Heart right ventricle (tissue), 16 donors: ENCODE measurements at regions not wholly inside any gene's neighbourhood (a gene's known extent, or its start where the extent isn't known, plus 50 kb on each side); places are given as distances from the start of the nearest gene placed in this dataset.

Experiments used
- ATAC-seq, 8 donors: fragments of 200-7000 bp; cut with Tn5 transposase; one replicate each; pipeline ENCODE4 v1.9.1; 2020; ENCODE audit warnings: mild to moderate bottlenecking in 8 of 8, moderate library complexity in 8 of 8, moderate number of reproducible peaks in 1 of 8
- DNase-seq, 2 donors: peaks; one replicate each; pipeline ENCODE4 v3.0.0-alpha.2; 2020
- H3K27ac ChIP-seq, 10 donors: fragments of 200-600 bp; sonication (generic) in 2 of 10; one replicate each; pipeline versions ENCODE4 v1.5.0 to v1.8.0; 2020 to 2022; ENCODE audit warnings: mild to moderate bottlenecking in 3 of 10
- H3K27me3 ChIP-seq, 7 donors: fragments of 200-600 bp; one replicate each; pipeline ENCODE4 v1.8.0; 2021 to 2022; ENCODE audit warnings: mild to moderate bottlenecking in 2 of 7
- H3K36me3 ChIP-seq, 9 donors: fragments of 200-600 bp; sonication (generic) in 1 of 9; one replicate each; pipeline versions ENCODE4 v1.5.0 to v1.8.0; 2020 to 2022; ENCODE audit warnings: mild to moderate bottlenecking in 2 of 9
- H3K4me1 ChIP-seq, 9 donors: fragments of 200-600 bp; sonication (generic) in 1 of 9; one replicate each; pipeline versions ENCODE4 v1.5.0 to v1.8.0; 2020 to 2022; ENCODE audit warnings: mild to moderate bottlenecking in 4 of 9
- H3K4me3 ChIP-seq, 10 donors: fragments of 200-600 bp; sonication (generic) in 2 of 10; one replicate each; pipeline versions ENCODE4 v1.5.0 to v1.8.0; 2020 to 2022; ENCODE audit warnings: mild to moderate bottlenecking in 7 of 10, moderate library complexity in 2 of 10
- H3K9me3 ChIP-seq, 11 donors: fragments of 200-600 bp in 10 of 11; sonication (generic) in 2 of 11; one replicate each; pipeline versions ENCODE4 v1.5.0 to v1.8.0; 2013 to 2022; ENCODE audit warnings: mild to moderate bottlenecking in 2 of 11, control low read depth in 1 of 11, moderate library complexity in 1 of 11
- CTCF ChIP-seq, 9 donors: fragments of 200-600 bp; sonication (generic) in 2 of 9; IDR thresholded peaks; one replicate each; pipeline versions ENCODE4 v1.5.0 to v1.8.0; 2021 to 2022; ENCODE audit warnings: antibody characterized with exemption in 9 of 9, mild to moderate bottlenecking in 5 of 9, moderate library complexity in 1 of 9
- WGBS, 2 donors: extraction: QIAGEN DNeasy Blood & Tissue Kit; methylation state at CpG; one replicate each; pipeline ENCODE4 v1.1.7; 2013; ENCODE audit warnings: inconsistent platforms in 1 of 2; 5-methylcytosine and 5-hydroxymethylcytosine counted together
- intact Hi-C, 10 donors: fragments of 100-400 bp; cut with DNase I; formaldehyde crosslinking; loops; one replicate each; pipeline versions ENCODE4 v1.11.1 to v1.14.2; 2022
- donor health status: Arrhythmogenic right ventricular cardiomyopathy.
- donor health status: ischemic (EF 13 %, LVEDD 7.1; RV severe dilation, severe dysfunction).
- donor health status: healthy with polysubstance abuse.
- donor health status: DM: no; HTN: yes; CAD: no.
- donor health status: DM: no; HTN: no; CAD: no.
- donor health status: ischemic (EF 25% LVEDD 6.9; RV normal size, moderate dysfunction).
- donor health status: ischemic (EF 25% LVEDD 5.7; RV mildly dilated, moderate dysfunction).
- donor health status: healthy.
- donor health status: DM: yes; HTN: yes; CAD: no.
- donor health status: Ischemic cardiomyopathy.
- donor health status: ischemic (EF 35%, LVEDD 5.7; RV mildly dilated, moderate dysfunction).
- donor health status: nonischemic (EF 11% LVEDD 7.7; RV severe dilation, severe dysfunction).
- donor health status: DM: yes; HTN: yes; CAD: no.
- donor health status: PGD.
- donor health status: ischemic (EF 29% LVEDD 5.4; RV normal size, mild dysfunction).
- donor health status: nonischemic (EF 23%, LVEDD 6.1; RV moderate dilation, normal function).

GRCh38 chr2:15762449-15762848, 170.8 kb downstream of the DDX1 start:
- WGBS, 2 donors: 82 to 95% methylated on average over 3 of the region's 3 CpGs
- H3K4me3 ChIP-seq: no peak overlapping the region
- DNase-seq (no peak), ATAC-seq (no peak)
- no peaks in the 10 kb centered on the region for H3K36me3 ChIP-seq
- intact Hi-C loops: loop anchor here in 1 of 10 donors (5.0 kb wide), 1 partner anchor 445 kb away; no protein-coding TSS in a partner anchor
- H3K4me1 ChIP-seq: peaks cover 0 to 6% (median 0%) of the 10 kb centered on the region in 9 donors
- H3K9me3 ChIP-seq: no peaks in the 10 kb centered on the region
- H3K27ac ChIP-seq: no peak overlapping the region
- TF ChIP-seq CTCF (IDR thresholded peaks at IDR 0.05): no peak
- H3K27me3 ChIP-seq: no peaks in the 10 kb centered on the region

- intact Hi-C loops: loop anchor here in 1 of 10 donors (5.0 kb wide), 1 partner anchor 444 kb away; no protein-coding TSS in a partner anchor
- DNase-seq: no peak
- H3K27me3 ChIP-seq: no peaks in the 10 kb centered on the region
Observed at GRCh38 chr2:15763106-15763821, 171.6 kb downstream of the DDX1 start.

GRCh38 chr2:15763822-15764682, 172.4 kb downstream of the DDX1 start:
- intact Hi-C loops: loop anchor here in 1 of 10 donors (5.0 kb wide), 1 partner anchor 443 kb away; no protein-coding TSS in a partner anchor
- ATAC-seq: no peak
- TF ChIP-seq CTCF (IDR thresholded peaks at IDR 0.05): no peak
- WGBS, 2 donors: 94% methylated on average over 14 of the region's 14 CpGs
- Histone ChIP-seq H3K4me1 (peaks cover 0 to 6% (median 0%) of the 10 kb centered on the region in 9 donors), H3K9me3 (no peaks in the 10 kb centered on the region), H3K36me3 (no peaks in the 10 kb centered on the region), H3K27me3 (no peaks in the 10 kb centered on the region), H3K27ac (no peak overlapping the region), H3K4me3 (no peak overlapping the region)
- no peak for DNase-seq

More at GRCh38 chr2:15763106-15763821, 171.6 kb downstream of the DDX1 start:
- peaks cover 0 to 6% (median 0%) of the 10 kb centered on the region in 9 donors for H3K4me1 ChIP-seq
- no peak overlapping the region for H3K27ac ChIP-seq
- H3K36me3 ChIP-seq: no peaks in the 10 kb centered on the region
- no peak for TF ChIP-seq CTCF (IDR thresholded peaks at IDR 0.05)
- no peak overlapping the region for H3K4me3 ChIP-seq
- no peaks in the 10 kb centered on the region for H3K9me3 ChIP-seq
- no peak for ATAC-seq
- WGBS, 2 donors: 87 to 88% methylated on average over 19 of the region's 19 CpGs

- intact Hi-C loops: loop anchor here in 1 of 10 donors (5.0 kb wide), 1 partner anchor 443 kb away; no protein-coding TSS in a partner anchor
- H3K9me3 ChIP-seq: no peaks in the 10 kb centered on the region
- no peak overlapping the region for H3K27ac ChIP-seq
- ATAC-seq: no peak
- DNase-seq: no peak
- no peak for TF ChIP-seq CTCF (IDR thresholded peaks at IDR 0.05)
- WGBS, 2 donors: 89 to 92% methylated on average over 4 of the region's 4 CpGs
- H3K27me3 ChIP-seq: no peaks in the 10 kb centered on the region
- H3K4me3 ChIP-seq: no peak overlapping the region
- H3K36me3 ChIP-seq: no peaks in the 10 kb centered on the region
- H3K4me1 ChIP-seq: peaks cover 0 to 6% (median 0%) of the 10 kb centered on the region in 9 donors
Observed at GRCh38 chr2:15764683-15765011, 173.0 kb downstream of the DDX1 start.
